H9 (cell line): ENCODE measurements at regions not wholly inside any gene's neighbourhood (a gene's known extent, or its start where the extent isn't known, plus 50 kb on each side); places are given as distances from the start of the nearest gene placed in this dataset.

Source experiments
- DNase-seq: peaks from one replicate; pipeline ENCODE4 v3.0.0-alpha.2; 2017
- H2AFZ ChIP-seq: one replicate; pipeline ENCODE4 v1.6.1; 2013; ENCODE audit warnings: mild to moderate bottlenecking, low read length, control low read depth, moderate library complexity
- H2AK5ac ChIP-seq: 2 replicates; pipeline ENCODE4 v1.6.1; 2013; ENCODE audit warnings: low read length, control low read depth, mixed read lengths; ENCODE audit not compliant: insufficient read length
- H2BK120ac ChIP-seq: one replicate; pipeline ENCODE4 v1.6.1; 2013; ENCODE audit warnings: low read depth, mild to moderate bottlenecking, low read length, control low read depth, inconsistent platforms; ENCODE audit not compliant: poor library complexity, severe bottlenecking
- H2BK12ac ChIP-seq: 2 replicates; pipeline ENCODE4 v1.6.1; 2013; ENCODE audit warnings: low read length, control low read depth, mixed read lengths, low read depth; ENCODE audit not compliant: insufficient read length
- H2BK15ac ChIP-seq: 2 replicates; pipeline ENCODE4 v1.6.1; 2013; ENCODE audit warnings: low read depth, low read length, control low read depth
- H2BK20ac ChIP-seq: one replicate; pipeline ENCODE4 v1.6.1; 2013; ENCODE audit warnings: low read depth, mild to moderate bottlenecking, low read length, control low read depth, inconsistent platforms; ENCODE audit not compliant: poor library complexity, severe bottlenecking
- H2BK5ac ChIP-seq: 2 replicates; pipeline ENCODE4 v1.6.1; 2013; ENCODE audit warnings: low read length, control low read depth, mixed read lengths; ENCODE audit not compliant: insufficient read length
- H3K14ac ChIP-seq: 2 replicates; pipeline ENCODE4 v1.6.1; 2013; ENCODE audit warnings: low read length, control low read depth; ENCODE audit not compliant: insufficient read depth
- H3K18ac ChIP-seq: 2 replicates; pipeline ENCODE4 v1.6.1; 2013; ENCODE audit warnings: low read depth, mild to moderate bottlenecking, mixed read lengths, low read length, control low read depth; ENCODE audit not compliant: insufficient read length
- H3K23ac ChIP-seq: 2 replicates; pipeline ENCODE4 v1.6.1; 2013; ENCODE audit warnings: low read length, control low read depth, mixed read lengths, low read depth; ENCODE audit not compliant: insufficient read length
- H3K23me2 ChIP-seq: 2 replicates; pipeline ENCODE4 v1.6.1; 2013; ENCODE audit warnings: low read depth, mild to moderate bottlenecking, mixed read lengths, low read length, control low read depth; ENCODE audit not compliant: insufficient read length, poor library complexity, severe bottlenecking
- H3K27ac ChIP-seq: 2 replicates; pipeline ENCODE4 v1.5.1; 2013; ENCODE audit warnings: low read length, control low read depth, mixed read lengths, low read depth; ENCODE audit not compliant: insufficient read length
- H3K27me3 ChIP-seq: 2 replicates; pipeline ENCODE4 v1.6.1; 2013; ENCODE audit warnings: low read length, control low read depth, inconsistent platforms; ENCODE audit not compliant: insufficient read depth
- H3K4ac ChIP-seq: 2 replicates; pipeline ENCODE4 v1.6.1; 2013; ENCODE audit warnings: low read depth, mild to moderate bottlenecking, control low read depth, inconsistent platforms, low read length, moderate library complexity
- H3K4me1 ChIP-seq: 2 replicates; pipeline ENCODE4 v1.6.1; 2013; ENCODE audit warnings: low read length, control low read depth, inconsistent platforms; ENCODE audit not compliant: insufficient read depth
- H3K4me2 ChIP-seq: 2 replicates; pipeline ENCODE4 v1.6.1; 2013; ENCODE audit warnings: low read length, control low read depth, mixed read lengths; ENCODE audit not compliant: insufficient read length, insufficient read depth
- H3K56ac ChIP-seq: 2 replicates; pipeline ENCODE4 v1.6.1; 2013; ENCODE audit warnings: low read depth, mild to moderate bottlenecking, mixed read lengths, low read length, control low read depth; ENCODE audit not compliant: insufficient read length
- H3K79me1 ChIP-seq: 2 replicates; pipeline ENCODE4 v1.6.1; 2013; ENCODE audit warnings: low read depth, mild to moderate bottlenecking, moderate library complexity, low read length, control low read depth, inconsistent platforms; ENCODE audit not compliant: insufficient read depth, poor library complexity, severe bottlenecking
- H3K79me2 ChIP-seq: 2 replicates; pipeline ENCODE4 v1.6.1; 2013; ENCODE audit warnings: low read length, control low read depth, inconsistent platforms; ENCODE audit not compliant: insufficient read depth
- H3K9ac ChIP-seq: 2 replicates; pipeline ENCODE4 v1.6.1; 2013; ENCODE audit warnings: low read length, control low read depth, mixed read lengths; ENCODE audit not compliant: insufficient read length; ENCODE audit errors: extremely low read depth
- H3K9me3 ChIP-seq: one replicate; pipeline ENCODE4 v1.6.1; 2013; ENCODE audit warnings: low read depth, low read length, inconsistent platforms; ENCODE audit not compliant: control insufficient read depth
- H3T11ph ChIP-seq: one replicate; pipeline ENCODE4 v1.6.1; 2013; ENCODE audit warnings: mild to moderate bottlenecking, low read length, control low read depth, inconsistent platforms
- H4K20me1 ChIP-seq: one replicate; pipeline ENCODE4 v1.6.1; 2013; ENCODE audit not compliant: control insufficient read depth, insufficient read length, insufficient read depth
- H4K5ac ChIP-seq: 2 replicates; pipeline ENCODE4 v1.6.1; 2013; ENCODE audit warnings: low read depth, mild to moderate bottlenecking, mixed read lengths, low read length, control low read depth; ENCODE audit not compliant: insufficient read length
- H4K8ac ChIP-seq: replicated peaks from 2 replicates; pipeline ENCODE4 v1.6.1; 2013; ENCODE audit warnings: low read length, control low read depth, mixed read lengths, low read depth; ENCODE audit not compliant: insufficient read length
- H4K91ac ChIP-seq: 2 replicates; pipeline ENCODE4 v1.6.1; 2013; ENCODE audit warnings: low read depth, mild to moderate bottlenecking, moderate library complexity, mixed read lengths, low read length, control low read depth; ENCODE audit not compliant: insufficient read length
- H3K27ac Mint-ChIP-seq, 3 experiments: 2 replicates in 2 of 3; 3 replicates in 1 of 3; pipeline ENCODE4 v1.8.0; 2020 to 2021; ENCODE audit warnings: mixed read lengths in 3 of 3, mild to moderate bottlenecking in 1 of 3, moderate library complexity in 1 of 3
- H3K27me3 Mint-ChIP-seq: 2 replicates; pipeline ENCODE4 v1.8.0; 2021; ENCODE audit warnings: low read depth, mild to moderate bottlenecking, moderate library complexity, mixed read lengths
- H3K36me3 Mint-ChIP-seq, 3 experiments: 2 replicates in 2 of 3; 3 replicates in 1 of 3; pipeline ENCODE4 v1.8.0; 2020 to 2021; ENCODE audit warnings: low read depth in 3 of 3, mixed read lengths in 3 of 3; ENCODE audit not compliant: insufficient read depth in 1 of 3
- H3K4me1 Mint-ChIP-seq, 2 experiments: 2 replicates each; pipeline ENCODE4 v1.8.0; 2020; ENCODE audit warnings: mixed read lengths in 2 of 2
- H3K4me3 Mint-ChIP-seq, 2 experiments: 2 replicates in 1 of 2; 3 replicates in 1 of 2; pipeline ENCODE4 v1.8.0; 2020 to 2021; ENCODE audit warnings: mild to moderate bottlenecking in 2 of 2, mixed read lengths in 2 of 2, moderate library complexity in 1 of 2
- H3K9me3 Mint-ChIP-seq, 2 experiments: 2 replicates in 1 of 2; 3 replicates in 1 of 2; pipeline ENCODE4 v1.8.0; 2020; ENCODE audit warnings: mild to moderate bottlenecking in 2 of 2, mixed read lengths in 2 of 2, moderate library complexity in 1 of 2
- CTCF ChIP-seq: fragments of 200-600 bp; sonication (generic); conservative IDR thresholded peaks from 3 replicates; pipeline ENCODE4 v1.8.0; 2021; ENCODE audit warnings: antibody characterized with exemption, mild to moderate bottlenecking
- WGBS: extraction: QIAGEN DNeasy Blood & Tissue Kit; methylation state at CpG from one replicate; pipeline ENCODE4 v1.1.7; 2013; ENCODE audit warnings: missing lambda C conversion rate, low lambda C conversion rate, mixed read lengths; ENCODE audit not compliant: insufficient read length; ENCODE audit errors: extremely low coverage; 5-methylcytosine and 5-hydroxymethylcytosine counted together

GRCh38 chr4:125994430-125994829, 679.7 kb downstream of the FAT4 start:
- WGBS: no CpG with 5 or more reads among the region's 1 CpG
- DNase-seq: no peak

More at GRCh38 chr4:125994430-125994829, 679.7 kb downstream of the FAT4 start:
- H4K5ac ChIP-seq: no peak overlapping the region
- Mint-ChIP-seq H3K4me1 (peaks cover 0 to 5% of the 10 kb centered on the region in 2 experiments; a peak in 2 of 4 replicates), H3K4me3 (no peak overlapping the region), H3K27ac (no peak overlapping the region), H3K9me3 (no peaks in the 10 kb centered on the region), H3K36me3 (no peaks in the 10 kb centered on the region), H3K27me3 (no peaks in the 10 kb centered on the region)
- no peak overlapping the region for H4K8ac ChIP-seq
- H4K91ac ChIP-seq: no peak overlapping the region
- no peak overlapping the region for H3K56ac ChIP-seq
- no peak overlapping the region for H2BK20ac ChIP-seq
- H2AFZ ChIP-seq: no peak overlapping the region
- H3K23me2 ChIP-seq: no peaks in the 10 kb centered on the region
- no peak overlapping the region for H2BK15ac ChIP-seq
- no peak overlapping the region for H3K18ac ChIP-seq
- no peak overlapping the region for H3T11ph ChIP-seq
- H3K9me3 ChIP-seq: no peaks in the 10 kb centered on the region
- no peak overlapping the region for H3K4ac ChIP-seq
- TF ChIP-seq CTCF: no peak
- no peak overlapping the region for H2BK120ac ChIP-seq
- H3K14ac ChIP-seq: no peak overlapping the region
- no peaks in the 10 kb centered on the region for H3K4me1 ChIP-seq
- no peak overlapping the region for H2AK5ac ChIP-seq
- H3K27me3 ChIP-seq: no peaks in the 10 kb centered on the region
- H3K23ac ChIP-seq: no peak overlapping the region
- no peak overlapping the region for H3K9ac ChIP-seq
- no peaks in the 10 kb centered on the region for H3K79me1 ChIP-seq
- H2BK5ac ChIP-seq: no peak overlapping the region
- no peaks in the 10 kb centered on the region for H3K79me2 ChIP-seq
- H3K27ac ChIP-seq: no peak overlapping the region
- H4K20me1 ChIP-seq: no peaks in the 10 kb centered on the region
- H2BK12ac ChIP-seq: no peak overlapping the region
- no peak overlapping the region for H3K4me2 ChIP-seq
